Fibroblast of upper back skin (primary cell): ENCODE measurements at regions not wholly inside any gene's neighbourhood (a gene's known extent, or its start where the extent isn't known, plus 50 kb on each side); places are given as distances from the start of the nearest gene placed in this dataset.

Experiments used
- DNase-seq: peaks from one replicate; pipeline ENCODE4 v3.0.0-alpha.2; 2013

GRCh38 chr22:19574247-19574646 is 50.0 kb upstream of the CLDN5 start:
- no peak for DNase-seq

GRCh38 chr22:19576460-19577421 is 52.5 kb upstream of the CLDN5 start:
- peak; percentile 11 for DNase-seq

DNA sequence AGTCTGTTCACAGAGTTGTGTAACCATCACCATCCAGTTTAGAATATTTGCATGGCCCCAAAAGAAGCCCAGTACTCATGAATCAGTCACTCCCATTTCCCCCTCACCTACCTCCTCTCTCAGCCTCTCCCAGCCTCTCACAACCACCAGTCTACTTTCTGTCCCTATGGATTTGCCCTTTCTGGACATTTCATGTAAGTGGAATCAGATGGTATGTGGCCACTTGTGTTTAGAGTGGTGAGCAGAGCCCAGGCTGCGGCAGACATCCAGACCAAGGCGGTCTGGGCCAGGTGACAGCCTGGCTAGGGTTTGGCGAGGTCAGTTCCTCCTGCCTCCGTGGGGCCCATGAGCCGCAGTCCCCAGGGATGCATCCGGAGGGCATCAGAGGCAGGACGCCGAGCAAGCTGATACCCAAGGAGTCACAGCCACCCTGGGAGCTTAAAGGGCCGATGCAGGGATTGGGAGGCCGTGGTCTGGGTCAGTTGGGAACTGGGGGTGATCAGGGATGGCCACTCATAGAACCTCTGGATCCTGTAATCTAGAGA is 53.3 kb upstream of the CLDN5 start:
- DNase-seq: no peak

DNA sequence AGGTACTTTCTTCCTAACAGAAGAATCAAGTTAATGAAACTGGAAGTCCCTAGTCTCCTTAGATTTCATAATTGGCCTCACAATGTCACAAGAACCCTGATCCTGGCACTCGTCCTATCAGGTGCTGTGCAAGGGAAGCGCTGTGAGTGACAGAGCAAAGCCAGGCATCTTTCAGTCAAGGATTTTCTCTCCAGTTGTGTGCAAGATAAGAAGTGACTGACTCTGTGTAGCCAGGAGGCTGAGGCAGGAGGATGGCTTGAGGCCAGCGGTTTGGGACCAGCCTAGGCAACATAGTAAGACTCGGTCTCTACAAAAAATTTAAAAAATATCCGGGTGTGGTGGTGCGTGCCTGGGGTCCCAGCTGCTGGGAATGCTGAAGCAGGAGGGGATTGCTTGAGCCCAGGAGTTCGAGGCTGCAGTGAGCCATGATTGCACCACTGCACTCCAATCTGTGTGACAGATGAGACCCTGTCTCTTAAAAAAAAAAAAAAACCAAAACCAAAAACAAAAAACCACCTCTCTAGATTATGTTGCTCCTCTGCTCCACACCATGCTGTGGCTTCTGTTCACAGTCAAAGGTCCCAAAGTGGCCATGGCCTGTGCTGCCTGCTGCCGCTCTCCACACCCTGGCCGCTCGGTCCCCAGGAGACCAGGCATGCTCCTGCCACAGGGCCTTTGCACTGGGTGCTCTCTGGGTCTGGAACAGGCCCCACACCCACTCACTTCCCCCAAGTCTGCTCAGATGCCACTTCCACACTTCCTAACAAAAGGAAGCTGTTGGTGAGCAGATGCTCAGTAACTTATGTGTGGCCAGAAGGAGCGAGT is 54.2 kb upstream of the CLDN5 start:
- no peak for DNase-seq

DNA sequence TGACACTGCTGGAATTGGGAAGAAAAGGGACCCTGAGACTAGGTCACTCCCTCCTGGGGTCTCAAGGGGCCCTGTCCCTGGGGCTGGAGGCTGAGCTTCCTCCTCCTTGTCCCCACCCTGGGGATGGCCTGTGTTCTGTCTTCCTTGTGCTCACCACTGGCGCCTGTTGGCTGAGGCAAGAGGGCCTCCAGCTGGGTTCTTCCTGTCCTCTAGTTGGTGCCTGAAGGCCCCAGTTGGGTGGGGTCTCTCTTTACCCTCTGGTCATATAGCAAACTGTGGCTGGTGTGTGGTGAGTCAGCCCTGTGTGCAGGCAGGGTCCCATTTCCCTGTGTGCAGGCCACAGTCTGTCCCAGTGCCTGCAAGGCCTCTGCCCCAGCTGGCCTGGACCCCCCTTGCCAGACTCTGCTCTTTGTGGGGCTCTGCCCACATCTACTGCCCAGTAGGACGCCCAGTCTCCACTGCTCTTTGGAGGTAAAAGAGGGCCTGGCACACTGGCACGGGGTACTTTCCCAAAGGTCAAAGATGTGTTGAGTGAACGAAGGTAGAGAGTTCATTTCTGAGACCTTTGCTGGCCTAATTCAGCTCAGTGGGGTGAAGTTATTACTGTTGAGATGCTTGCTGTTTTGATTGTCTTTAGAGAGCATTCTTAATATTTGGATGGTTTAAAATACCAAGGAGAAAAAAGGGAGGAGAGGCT is 55.1 kb upstream of the CLDN5 start:
- DNase-seq: no peak

- DNase-seq: no peak
These were observed 55.7 kb upstream of the CLDN5 start for GRCh38 chr22:19579880-19580279.

DNA sequence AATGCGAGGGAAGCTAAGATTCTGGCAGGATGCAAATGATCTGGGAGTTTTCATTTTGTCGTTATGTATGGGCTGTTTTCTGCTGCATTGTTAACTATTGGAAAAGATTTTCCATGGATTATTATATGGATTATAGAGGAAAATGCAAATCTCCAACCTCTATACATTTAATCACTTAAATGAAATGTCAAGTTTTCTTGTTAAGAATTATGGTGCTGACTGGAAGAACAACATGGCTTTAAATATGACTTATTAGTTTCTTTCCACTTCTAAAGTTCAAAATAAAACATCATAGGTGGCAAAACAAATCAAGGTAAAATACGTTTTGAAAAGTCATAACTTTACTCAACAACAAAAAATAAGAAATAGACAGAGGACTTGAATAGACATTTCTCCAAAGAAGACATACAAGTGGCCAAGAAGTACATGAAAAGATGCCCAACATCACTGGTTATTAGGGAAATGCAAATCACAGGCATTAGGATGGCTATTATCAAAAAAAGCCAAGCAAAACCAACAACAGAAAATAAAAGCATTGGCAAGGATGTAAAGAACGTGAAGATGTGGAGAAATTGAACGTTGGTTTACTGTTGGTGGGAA is 56.2 kb upstream of the CLDN5 start:
- DNase-seq: no peak

DNA sequence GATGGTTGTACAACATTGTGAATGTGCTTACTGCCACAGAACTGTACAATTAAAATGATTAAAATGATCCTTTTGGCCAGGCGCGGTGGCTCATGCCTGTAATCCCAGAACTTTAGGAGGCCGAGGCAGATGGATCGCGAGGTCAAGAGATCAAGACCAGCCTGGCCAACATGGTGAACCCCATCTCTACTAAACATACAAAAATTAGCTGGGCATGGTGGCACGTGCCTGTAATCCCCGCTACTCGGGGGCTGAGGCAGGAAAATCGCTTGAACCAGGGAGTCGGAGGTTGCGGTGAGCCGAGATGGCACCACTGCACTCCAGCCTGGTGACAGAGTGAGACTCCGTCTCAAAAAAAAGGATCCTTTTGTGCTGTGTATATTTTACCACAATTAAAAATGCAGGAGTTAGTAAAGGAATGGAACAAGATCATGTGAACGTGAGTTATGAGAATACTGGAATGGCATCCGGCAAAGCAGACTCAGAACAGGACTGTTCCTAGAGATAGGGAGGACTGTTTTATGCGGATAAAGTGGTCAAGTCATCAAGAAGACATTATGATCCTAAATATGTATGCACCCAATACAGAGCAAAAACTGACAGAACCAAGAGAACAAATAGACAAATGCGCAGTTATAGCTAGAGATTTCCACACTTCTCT is 58.0 kb upstream of the CLDN5 start:
- DNase-seq: no peak

DNA sequence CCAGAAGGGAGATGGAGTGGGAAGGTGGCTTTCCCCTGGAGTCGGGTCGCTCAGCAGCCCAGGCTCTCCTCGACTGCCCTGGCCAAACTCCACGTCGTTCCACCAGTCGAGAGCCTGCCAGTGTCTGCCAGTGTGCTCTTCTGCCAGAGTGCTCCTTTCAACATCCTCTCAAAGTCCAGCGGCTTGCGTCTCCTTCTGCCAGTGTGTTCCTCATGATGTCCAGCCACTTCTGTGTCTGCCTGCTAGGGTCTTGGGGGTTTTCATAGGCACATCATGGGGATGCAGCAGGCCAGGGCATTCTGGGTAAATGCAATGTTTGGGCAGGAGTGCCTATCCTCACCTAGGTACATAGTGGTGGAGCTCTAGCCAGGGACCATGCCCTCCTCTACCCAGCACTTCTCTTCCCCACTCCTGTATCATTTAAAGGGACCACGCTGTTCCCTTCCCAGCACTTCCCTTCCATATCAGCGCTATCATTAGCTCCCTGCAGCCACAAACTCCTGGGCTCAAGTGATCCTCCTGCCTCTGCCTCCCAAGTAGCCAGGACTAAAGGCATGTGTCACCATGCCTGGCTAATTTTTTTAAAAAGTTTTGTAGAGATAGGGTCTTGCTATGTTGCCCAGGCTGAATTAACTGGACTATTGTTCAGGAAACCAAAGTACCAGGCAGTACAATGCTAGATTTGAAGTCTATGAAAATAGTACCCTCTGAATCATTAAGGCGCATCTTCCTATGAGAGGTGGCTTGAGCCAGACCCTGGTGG is 62.9 kb upstream of the CLDN5 start:
- DNase-seq: no peak

- no peak for DNase-seq
These were observed 66.5 kb upstream of the CLDN5 start for GRCh38 chr22:19590696-19591095.

- no peak for DNase-seq
These were observed 67.4 kb upstream of the CLDN5 start for GRCh38 chr22:19591568-19591967.

DNA sequence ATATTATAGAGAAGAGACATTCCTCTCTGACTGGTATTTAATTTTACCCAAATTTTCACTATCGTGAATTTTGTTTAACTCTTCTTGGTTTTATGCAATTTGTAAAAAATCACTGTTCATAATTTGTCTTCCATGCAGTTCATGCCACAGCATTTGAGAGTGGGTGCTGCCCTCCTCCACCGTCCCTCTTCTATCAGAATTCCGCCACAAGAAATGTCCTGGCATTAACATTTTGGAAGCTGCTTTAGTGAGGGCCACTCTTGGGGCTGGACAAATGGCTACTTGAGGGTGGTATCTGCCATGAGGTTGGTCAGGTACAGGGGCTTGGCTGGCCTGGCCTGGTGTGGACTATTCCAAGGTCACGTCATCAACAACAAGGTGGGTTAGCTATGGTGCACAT is 68.3 kb upstream of the CLDN5 start:
- DNase-seq: no peak

- DNase-seq: no peak
These were observed 69.9 kb upstream of the CLDN5 start for GRCh38 chr22:19593991-19594569.

DNA sequence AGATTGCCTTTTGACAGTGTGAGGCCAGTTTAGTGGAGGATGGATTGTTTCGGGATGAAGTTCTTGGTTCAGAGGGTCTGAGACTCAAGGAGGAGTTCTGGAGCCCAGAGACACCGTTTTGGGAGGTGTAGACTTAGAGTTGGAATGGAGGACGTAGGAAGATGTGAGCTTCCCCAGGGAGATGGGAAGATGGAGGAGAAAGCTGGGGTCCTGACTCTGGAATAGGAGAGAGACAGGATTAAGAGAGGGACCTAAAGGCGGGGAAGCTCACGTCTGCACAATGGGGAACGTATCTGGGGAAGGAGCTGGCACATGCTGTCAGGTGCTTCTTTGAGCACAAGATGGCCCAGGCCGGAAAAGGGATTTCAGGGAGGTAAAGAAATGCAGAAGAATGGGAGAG is 71.3 kb upstream of the CLDN5 start:
- DNase-seq: no peak

DNA sequence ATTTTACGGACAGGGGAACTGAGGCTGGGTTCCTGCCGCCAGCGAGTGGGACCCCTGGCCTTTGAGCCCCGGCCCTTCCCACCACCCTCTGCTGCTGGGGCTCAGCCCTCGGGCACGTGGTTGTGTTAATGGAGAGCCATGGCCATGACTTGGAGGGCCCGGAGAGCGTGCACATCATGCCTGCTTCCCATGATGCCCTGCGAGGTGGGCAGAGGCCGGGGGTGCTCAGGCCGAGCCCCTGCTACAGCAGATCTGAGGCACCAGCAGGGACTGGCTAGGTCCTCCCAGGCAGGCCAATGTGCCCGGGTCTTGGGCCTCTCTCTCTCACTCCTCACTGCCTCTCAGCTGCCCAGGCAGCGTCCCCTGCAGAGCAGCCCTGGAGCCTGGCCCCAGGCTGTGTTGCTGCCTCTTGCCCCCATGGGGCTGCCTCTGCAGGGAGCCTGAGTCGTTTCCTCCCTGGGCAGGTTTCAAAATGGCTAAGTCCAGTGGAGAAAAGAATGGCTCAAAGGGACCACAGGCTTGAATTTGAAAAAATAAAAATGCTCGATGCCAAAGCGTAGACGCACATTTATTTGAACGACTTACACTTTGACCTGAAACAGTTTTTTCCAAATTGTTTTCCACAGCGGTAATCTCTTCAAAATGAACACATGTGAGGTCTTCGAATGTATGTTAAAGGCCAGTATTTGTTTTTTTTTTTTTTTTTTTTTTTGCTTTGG is 72.6 kb upstream of the CLDN5 start:
- DNase-seq: no peak

- no peak for DNase-seq
These were observed 73.2 kb upstream of the CLDN5 start for GRCh38 chr22:19597399-19597735.

- no peak for DNase-seq
These were observed 74.0 kb upstream of the CLDN5 start for GRCh38 chr22:19598054-19598855.

DNA sequence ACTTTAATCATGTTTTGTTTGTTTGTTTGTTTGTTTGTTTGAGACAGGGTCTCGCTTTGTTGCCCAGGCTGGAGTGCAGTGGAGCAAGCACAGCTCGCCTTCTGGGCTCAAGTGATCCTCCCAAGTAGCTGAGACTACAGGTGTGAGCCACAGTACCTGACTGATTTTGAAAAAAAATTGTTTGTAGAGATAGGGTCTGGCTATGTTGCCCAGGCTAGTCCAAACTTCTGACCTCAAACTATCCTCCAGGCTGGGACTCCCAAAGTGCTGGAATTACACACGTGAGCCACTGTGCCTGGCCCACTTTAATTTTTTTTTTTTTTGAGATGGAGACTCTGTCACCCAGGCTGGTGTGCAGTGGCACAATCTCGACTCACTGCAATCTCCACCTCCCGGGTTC is 74.8 kb upstream of the CLDN5 start:
- no peak for DNase-seq

DNA sequence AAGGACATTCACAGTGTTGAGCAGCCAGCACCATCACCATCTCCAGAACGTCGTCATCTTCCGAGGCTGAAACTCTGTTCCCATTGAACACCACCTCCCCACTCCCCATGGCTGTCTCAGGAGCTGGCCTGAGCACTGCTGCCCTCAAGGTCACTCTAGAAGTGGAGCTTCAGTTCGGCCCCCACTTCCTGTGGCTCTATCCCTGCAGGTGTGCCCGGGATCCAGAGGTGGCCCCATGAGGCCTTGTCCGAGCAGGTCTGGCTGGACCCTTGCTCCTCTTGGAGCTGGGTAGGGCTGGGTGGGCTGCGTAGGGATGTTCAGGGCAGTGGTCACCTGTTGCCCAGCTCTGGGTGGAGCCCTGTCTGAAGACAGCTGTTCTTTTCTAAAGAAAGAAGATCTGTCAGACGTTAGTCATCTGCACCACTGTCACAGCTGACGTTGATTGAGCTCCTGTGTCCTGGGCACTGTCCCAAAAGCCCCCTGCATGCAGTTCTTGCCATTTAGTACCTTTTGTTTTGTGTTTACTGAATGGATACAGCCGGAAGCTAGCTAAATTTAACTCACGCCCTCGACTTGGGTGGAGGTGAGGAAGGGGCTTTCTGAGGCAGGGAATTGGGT is 75.5 kb upstream of the CLDN5 start:
- DNase-seq: no peak
